ENCODE measurements at regions not wholly inside any gene's neighbourhood (a gene's known extent, or its start where the extent isn't known, plus 50 kb on each side); places are given as distances from the start of the nearest gene placed in this dataset.

GRCh38 chr1:222924136-222924706 is 109.4 kb downstream of the DISP1 start:
- ATAC-seq (peak in 1 of 4 donors; percentile 30), DNase-seq (no peak)
- H3K4me1 ChIP-seq, result peaks cover 0 to 8% (median 2%) of the 10 kb centered on the region in 4 donors
- no peaks in the 10 kb centered on the region for H3K27me3 ChIP-seq
- intact Hi-C loops (cut with DNase I), result no loop called here
- H3K4me3 ChIP-seq, result no peak overlapping the region
- H3K27ac ChIP-seq, result no peak overlapping the region
- H3K9me3 ChIP-seq, result no peaks in the 10 kb centered on the region
- TF ChIP-seq CTCF (IDR thresholded peaks at IDR 0.05) (no peak), POLR2A (IDR thresholded peaks at IDR 0.05) (no peak)
- H3K36me3 ChIP-seq, result no peaks in the 10 kb centered on the region

- TF ChIP-seq CTCF (IDR thresholded peaks at IDR 0.05) (no peak), POLR2A (IDR thresholded peaks at IDR 0.05) (no peak)
- H3K4me1 ChIP-seq, result peaks cover 0 to 15% (median 2%) of the 10 kb centered on the region in 4 donors
- peak overlapping the region in 1 of 3 donors; percentile 20 for H3K27ac ChIP-seq
- H3K9me3 ChIP-seq, result no peaks in the 10 kb centered on the region
- H3K4me3 ChIP-seq, result no peak overlapping the region
- ATAC-seq (peak; percentile 20 to 57 (median 42)), DNase-seq (no peak)
- no peaks in the 10 kb centered on the region for H3K36me3 ChIP-seq
- WGBS (ENCODE audit: insufficient coverage, low coverage, low lambda C conversion rate, missing lambda C conversion rate), result 70% methylated on average over 6 of the region's 6 CpGs
- no peaks in the 10 kb centered on the region for H3K27me3 ChIP-seq
- intact Hi-C loops (cut with DNase I), result no loop called here
Measured at GRCh38 chr1:222926566-222926965, 111.7 kb downstream of the DISP1 start.

- WGBS (ENCODE audit: insufficient coverage, low coverage, low lambda C conversion rate, missing lambda C conversion rate), result 95% methylated on average over 4 of the region's 4 CpGs
- DNase-seq, result no peak
- no peaks in the 10 kb centered on the region for H3K9me3 ChIP-seq
- H3K27ac ChIP-seq, result peak overlapping the region in 1 of 3 donors; percentile 20
- no peaks in the 10 kb centered on the region for H3K36me3 ChIP-seq
- H3K27me3 ChIP-seq, result no peaks in the 10 kb centered on the region
- TF ChIP-seq POLR2A (IDR thresholded peaks at IDR 0.05), result no peak
- TF ChIP-seq CTCF (IDR thresholded peaks at IDR 0.05), result no peak
- no peak for ATAC-seq
- H3K4me3 ChIP-seq, result no peak overlapping the region
- H3K4me1 ChIP-seq, result peaks cover 0 to 15% (median 2%) of the 10 kb centered on the region in 4 donors
- intact Hi-C loops (cut with DNase I), result no loop called here
Measured at GRCh38 chr1:222927031-222927430, 112.2 kb downstream of the DISP1 start.

GRCh38 chr1:222928212-222928611 is 113.4 kb downstream of the DISP1 start:
- Histone ChIP-seq H3K4me1 (peaks cover 0 to 15% (median 2%) of the 10 kb centered on the region in 4 donors), H3K9me3 (no peaks in the 10 kb centered on the region), H3K27me3 (no peaks in the 10 kb centered on the region), H3K36me3 (no peaks in the 10 kb centered on the region), H3K27ac (peak overlapping the region in 2 of 3 donors; percentile 32 to 59), H3K4me3 (peak overlapping the region in 2 of 3 donors; percentile 25 to 37)
- 19% methylated on average over 3 of the region's 3 CpGs for WGBS (ENCODE audit: insufficient coverage, low coverage, low lambda C conversion rate, missing lambda C conversion rate)
- peak; percentile 98 to 100 (median 100) for ATAC-seq
- intact Hi-C loops (cut with DNase I), result no loop called here
- TF ChIP-seq CTCF (IDR thresholded peaks at IDR 0.05), result peak in 1 of 4 donors; percentile 19
- TF ChIP-seq POLR2A (IDR thresholded peaks at IDR 0.05), result peak; percentile 75
- peak; percentile 65 to 84 (median 83) for DNase-seq

- H3K27me3 ChIP-seq, result no peaks in the 10 kb centered on the region
- TF ChIP-seq CTCF (IDR thresholded peaks at IDR 0.05) (no peak), POLR2A (IDR thresholded peaks at IDR 0.05) (no peak)
- H3K9me3 ChIP-seq, result no peaks in the 10 kb centered on the region
- H3K4me1 ChIP-seq, result peaks cover 0 to 15% (median 2%) of the 10 kb centered on the region in 4 donors
- H3K4me3 ChIP-seq, result no peak overlapping the region
- ATAC-seq, result no peak
- intact Hi-C loops (cut with DNase I), result no loop called here
- H3K36me3 ChIP-seq, result no peaks in the 10 kb centered on the region
- no peak for DNase-seq
- H3K27ac ChIP-seq, result no peak overlapping the region
Measured at GRCh38 chr1:222930070-222930469, 115.2 kb downstream of the DISP1 start.

All from right lobe of liver (tissue), 6 donors.